Epidermal melanocyte (primary cell): ENCODE measurements at regions not wholly inside any gene's neighbourhood (a gene's known extent, or its start where the extent isn't known, plus 50 kb on each side); places are given as distances from the start of the nearest gene placed in this dataset.

Experiments used
- DNase-seq: peaks from one replicate; pipeline ENCODE4 v3.0.0; 2011; ENCODE audit warnings: low spot score; ENCODE audit not compliant: insufficient read length

DNA sequence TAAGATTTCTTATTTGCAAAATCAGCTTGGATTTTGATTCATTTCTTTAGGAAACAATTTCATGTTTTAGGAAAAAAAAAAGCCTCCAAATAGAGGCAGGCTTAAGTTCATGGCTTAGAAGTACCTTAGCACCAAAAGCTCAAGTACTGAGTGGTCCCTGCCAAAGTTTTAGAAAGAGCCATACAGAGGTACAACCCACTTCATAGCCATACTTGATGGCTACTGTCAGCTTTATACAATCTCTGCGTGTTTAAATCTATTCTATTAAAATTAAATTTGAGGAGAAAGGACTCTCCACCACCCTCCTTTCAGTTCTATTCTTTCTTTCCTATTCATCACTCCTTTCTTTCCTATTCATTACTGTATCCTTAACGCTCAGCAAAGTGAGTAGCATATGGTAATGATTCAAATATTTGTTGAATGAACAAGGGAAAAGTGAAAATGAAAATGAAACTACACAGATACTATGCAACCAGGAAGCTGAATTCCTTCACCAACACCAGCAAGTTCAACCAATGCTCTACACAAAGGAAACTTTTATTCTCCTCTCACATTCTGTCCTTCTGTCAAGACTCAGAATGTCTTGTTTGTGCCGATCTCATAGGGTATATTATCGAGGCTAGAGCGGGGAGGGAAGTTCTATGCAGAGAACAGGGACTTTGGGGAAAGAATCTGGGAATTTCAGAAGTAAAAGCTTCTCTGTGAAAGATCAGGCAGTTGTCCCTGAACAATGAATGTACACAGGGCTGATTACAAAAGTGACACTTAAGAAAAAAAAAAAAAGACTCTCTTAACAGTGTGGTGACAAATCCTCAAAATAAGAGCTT is 138.6 kb upstream of the SPEF2 start:
- DNase-seq = peak; percentile 79

DNA sequence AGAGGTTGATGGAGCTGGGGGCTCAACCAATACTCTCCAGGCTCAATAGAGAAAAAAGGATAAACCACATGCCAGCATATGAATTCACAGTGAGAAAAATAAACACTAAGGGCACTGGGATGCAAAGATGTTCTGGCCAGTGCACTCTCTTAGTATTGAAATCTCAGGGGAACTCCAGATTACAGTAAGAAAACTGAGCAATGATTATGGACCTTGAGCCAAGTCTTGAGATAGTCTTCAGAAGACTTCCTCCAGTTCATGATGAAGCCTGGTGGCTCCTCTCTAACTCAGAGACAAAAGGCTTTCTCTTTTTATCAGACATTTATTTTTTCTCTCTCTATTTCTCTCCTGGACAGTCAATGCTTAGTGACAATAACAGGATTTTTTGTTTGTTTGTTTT is 139.8 kb upstream of the SPEF2 start:
- no peak for DNase-seq

DNA sequence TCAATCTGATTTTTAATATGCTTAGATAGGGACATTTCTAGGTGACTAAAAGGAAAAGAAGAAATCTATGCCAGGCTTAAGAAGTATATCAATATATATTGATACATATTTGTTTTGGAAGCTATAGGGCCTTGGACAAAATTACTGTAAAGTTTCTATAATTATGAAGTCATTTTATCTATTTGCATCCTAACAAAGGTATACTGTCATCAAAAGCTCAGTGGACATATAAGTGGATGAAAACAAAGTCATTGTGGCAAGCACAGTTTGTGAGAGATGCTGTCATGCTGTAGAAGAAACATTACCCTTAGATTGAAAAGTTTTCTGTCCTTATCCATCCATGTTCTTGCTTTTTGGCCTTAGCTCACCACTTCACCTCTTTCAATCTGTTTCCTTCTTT is 140.3 kb upstream of the SPEF2 start:
- DNase-seq = no peak

DNA sequence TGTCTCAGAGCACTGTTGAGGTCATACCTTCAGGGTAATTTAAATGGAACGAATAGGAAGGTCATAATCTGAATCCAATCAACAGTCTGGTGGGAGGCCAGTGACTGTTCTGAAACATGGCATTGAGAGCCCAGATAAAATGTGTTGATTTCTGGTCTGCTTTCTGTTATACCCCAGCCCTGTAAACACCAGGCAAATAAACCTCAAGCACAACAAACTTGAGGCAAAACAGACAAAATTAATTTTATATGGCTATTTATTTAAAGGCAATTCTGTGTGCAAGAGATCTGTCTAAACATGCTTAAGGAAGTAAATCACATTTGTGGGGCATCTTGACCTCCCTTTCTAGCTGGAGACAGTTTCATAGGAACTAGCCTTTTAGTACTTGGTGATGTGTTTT is 140.9 kb upstream of the SPEF2 start:
- DNase-seq = no peak

DNA sequence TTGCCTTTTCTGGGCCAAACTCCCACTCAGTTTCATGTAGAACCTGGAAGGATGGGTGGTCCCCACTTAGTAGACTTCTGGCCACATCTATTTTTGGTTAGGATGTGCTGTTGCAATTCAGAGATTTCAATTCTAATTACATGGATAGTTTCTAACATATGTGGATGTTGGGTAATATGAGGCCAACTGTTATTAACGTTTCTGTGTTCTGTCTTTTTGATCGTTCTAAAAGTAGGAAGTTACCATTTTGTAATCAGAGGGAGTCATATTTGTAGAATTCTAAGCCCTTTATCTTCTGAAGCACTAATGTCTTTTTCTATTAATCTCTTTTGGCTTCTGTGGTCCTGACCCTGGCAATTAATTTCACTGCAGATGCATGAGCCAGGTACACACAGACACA is 141.6 kb upstream of the SPEF2 start:
- DNase-seq = no peak

DNA sequence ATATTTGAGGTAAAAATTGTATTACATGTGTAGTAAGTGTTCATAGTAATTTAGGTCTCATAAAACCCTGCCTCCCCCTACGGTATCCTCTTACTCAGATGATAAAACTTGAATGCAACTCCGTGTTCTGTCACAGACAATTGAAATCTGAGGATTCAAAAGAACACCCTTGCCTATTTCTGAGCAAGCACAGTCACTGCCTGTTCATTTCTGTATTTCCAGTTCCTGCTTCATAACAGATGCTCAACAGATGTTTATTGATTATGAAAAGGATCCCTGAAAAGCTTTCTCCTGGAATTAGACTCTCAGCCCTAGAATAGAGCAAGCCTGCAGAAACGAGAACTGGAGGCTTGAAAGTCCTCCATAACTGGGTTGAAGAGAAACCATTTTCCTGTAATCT is 144.1 kb upstream of the SPEF2 start:
- DNase-seq = no peak

DNA sequence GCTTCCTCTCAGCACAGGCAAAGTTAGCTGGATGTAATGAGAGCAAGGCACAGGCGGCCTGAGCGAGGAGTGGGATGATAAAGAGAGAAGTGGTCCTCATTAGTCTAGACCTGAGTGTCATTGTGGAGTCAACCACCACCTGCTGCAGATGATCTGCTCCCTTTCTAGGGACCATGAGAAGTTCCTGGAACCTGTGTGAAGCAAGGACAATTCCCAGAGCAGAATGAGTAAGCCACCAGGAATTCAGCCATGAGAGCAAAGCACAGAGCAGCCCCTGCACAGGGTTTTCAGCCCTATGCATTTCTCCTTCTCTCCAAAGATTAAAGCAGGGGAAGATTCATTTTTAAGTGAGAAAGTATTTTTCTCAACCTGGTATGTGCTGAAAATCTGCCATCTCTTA is 146.8 kb upstream of the SPEF2 start:
- DNase-seq = no peak

DNA sequence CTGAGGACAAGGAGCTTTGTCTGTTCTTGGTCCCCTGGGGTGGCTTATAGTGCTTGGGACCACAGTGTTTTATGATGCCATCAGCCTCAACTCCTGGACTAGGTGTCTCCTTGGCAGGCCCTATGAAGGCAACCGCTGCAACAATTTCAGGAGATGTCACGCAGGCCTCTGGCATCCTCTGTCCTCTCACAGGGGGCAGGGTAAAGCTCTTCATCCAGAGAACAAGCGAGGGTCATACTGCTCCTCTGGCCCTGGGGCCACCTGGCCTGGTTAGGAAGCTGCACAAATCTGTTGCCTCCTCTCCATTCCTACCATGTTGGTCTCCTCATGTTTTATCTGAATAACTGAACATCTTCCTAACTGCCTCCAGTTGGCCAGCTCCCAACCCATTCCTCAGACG is 148.9 kb upstream of the SPEF2 start:
- no peak for DNase-seq

DNA sequence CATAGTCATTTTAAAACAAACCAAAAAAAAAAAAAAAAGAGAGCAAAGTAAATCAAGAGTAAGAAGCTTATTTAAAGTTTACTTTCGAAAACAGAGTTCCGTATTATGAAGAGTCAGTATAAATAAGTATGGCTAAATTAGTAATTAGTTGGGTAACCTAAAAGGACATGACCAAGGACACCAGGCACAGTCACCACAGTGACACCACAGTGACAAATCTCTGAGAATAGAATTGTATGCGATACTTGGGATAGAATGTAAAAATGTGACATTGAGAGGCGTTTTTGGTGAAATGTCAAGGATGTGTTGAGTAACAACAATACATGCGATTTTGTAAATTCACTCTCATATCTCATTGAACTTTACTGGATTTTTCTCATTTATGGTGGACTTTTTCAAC is 150.9 kb upstream of the SPEF2 start:
- DNase-seq = no peak

DNA sequence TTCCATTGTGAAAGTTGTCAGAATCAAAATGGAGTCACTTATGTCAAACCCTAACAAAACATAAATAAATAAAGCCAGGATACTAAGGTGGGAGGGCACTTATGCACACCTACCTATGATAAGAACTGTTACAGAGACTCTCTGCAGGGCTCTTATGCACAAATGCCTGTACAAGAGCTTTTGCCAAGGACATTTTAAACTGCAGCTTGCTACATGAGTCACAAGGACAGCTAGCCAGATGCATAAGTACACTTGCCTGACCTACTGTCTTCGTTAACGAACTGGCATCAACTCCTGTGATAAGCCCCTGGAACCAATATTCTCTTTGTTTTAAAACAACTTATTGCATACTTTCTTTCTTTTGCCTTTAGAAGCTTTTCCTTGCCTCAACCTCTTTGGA is 152.9 kb upstream of the SPEF2 start:
- no peak for DNase-seq

DNA sequence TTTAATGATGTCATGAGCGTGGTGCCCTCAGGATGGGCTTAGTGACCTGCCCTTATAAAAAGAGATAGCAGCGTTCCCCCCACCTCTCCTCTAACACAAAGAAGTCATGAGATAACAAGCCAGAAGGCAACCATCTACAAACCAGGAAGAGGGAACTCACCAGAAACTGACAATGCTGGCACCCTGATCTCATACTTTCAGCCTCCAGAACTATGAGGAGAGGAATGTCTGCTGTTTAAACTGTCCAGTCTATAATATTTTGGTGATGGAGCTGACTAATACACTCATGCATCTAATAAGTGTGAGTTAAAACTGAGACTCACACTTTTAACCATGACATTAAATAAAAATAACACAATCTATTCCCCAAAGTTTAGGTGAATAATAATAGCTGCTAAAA is 156.1 kb upstream of the SPEF2 start:
- no peak for DNase-seq

DNA sequence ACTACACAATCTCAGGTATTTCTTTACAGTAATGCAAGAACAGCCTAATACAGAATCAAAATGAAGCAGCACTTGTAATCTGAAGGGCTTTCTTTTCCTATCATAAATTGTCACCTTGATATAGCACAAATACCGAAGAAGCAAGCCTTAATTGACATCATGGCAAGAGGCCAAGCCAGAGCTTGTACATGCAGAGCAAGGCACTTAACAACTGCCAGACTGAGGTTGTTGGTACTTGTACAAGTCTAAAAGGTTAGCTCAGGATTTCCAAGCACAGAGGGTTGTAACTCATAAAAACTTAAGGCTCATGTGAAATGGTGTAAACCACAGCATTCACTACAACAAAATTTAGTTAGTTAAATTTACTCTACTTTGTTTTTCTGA is 158.8 kb upstream of the SPEF2 start:
- no peak for DNase-seq

DNA sequence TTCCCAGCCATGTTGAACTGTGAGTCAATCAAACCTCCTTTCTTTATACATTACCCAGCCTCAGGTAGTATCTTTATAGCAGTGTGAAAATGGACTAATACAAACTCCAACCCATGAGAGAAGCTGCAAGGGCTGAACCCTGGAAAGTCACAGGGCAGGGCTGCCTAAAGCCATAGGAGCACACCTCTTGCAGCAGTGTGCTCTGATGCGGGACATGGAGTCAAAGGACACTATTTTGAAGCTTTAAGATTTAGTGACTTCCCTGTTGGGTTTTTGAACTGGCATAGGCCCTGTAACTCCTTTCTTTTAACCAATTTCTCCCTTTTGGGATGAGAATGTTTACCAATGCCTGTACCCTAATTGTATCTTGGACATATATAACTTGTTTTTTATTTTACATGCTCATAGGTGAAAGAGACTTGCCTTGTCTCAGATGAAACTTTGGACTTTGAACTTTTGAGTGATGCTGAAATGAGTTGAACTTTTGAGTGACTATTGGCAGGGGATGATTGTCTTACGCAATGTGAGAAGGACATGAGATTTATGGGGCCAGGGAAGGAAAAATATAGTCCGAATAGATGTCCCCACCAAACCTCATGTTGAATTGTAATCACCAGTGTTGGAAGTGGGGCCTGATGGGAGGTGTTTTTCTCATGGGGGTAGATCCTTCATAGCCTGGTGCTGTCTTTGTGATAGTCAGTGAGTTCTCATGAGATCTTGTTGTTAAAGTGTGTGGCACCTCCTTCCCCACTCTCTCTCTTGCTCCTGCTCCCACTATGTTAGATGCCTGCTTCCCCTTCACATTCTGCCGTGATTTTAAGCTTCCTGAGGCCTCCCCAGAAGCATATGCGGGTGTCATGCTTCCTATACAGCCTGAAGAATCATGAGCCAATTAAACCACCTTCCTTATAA is 159.5 kb upstream of the SPEF2 start:
- no peak for DNase-seq

DNA sequence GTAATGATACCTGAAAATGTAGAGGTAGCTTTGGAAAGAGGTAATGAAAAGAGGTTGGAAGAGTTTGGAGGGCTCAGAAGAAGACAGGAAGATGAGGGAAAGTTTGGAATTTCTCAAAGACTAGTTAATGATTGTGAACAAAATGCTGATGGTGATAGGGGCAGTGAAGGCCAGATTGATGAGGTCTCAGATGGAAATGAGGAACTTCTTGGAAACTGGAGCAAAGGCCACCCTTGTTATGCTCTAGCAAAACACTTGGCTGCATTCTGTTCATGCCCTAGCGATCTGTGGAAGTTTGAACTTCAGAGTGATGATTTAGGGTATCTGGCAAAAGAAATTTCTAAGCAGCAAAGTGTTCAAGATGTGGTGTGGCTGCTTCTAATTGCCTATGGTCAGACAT is 161.2 kb upstream of the SPEF2 start:
- DNase-seq = no peak

DNA sequence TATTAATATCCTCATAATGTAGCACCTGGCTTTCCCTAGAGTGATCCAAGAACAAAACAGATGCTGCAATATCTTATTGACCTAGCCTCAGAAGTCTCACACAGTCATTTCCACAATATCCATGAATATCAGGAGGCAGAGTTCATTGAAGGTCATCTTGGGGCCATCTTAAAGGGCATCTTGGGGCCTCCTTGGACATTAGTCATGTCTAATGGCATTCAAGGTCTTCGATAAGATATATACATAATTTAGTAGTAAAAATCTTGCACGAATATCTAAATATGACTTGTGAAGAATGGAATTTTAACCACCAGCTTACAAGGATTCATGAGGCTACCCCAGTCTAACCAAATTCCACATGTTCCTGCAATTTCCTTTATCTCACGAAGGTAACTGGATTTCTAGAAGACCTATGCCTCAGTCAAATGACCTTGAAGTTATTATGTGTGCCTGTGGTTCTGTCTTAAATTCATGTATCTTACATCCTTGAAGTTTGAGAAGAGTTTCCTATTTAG is 163.6 kb upstream of the SPEF2 start:
- DNase-seq = no peak

DNA sequence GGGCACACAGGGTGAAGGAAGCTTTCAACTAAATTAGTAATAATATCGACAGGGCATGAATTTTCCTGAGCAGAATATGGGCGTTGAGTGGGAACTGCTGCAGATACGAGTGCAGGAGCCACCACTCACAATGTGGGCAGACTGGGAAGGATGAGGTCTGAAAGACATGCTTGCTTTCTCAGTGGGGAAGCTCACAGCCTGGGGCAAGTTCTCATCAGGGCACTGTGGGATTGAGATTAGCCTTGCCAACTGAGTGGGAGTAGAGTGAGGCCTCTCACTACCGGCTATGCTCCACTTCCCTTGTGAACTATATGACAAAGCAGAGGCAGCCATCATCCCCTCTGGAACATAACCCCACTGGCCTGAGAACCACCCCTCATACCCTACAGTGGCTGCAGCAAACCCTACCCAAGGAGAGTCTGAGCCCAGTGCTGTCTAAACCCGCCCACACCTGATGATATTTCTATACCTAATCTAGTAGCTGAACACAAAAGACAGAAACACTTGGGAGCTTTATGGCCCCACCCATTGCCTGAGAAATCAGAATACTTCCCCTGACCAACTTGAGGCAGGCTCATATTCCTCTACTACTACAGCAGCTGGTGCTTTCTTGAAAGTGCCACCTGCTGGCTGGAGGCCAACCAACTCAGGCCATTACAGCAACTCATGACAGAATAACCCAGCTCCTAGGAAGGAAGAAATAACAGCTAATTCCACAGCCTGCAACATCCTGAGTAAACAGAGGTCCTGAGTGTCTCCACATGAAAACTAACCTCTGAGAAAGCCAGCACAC is 173.7 kb upstream of the SPEF2 start:
- no peak for DNase-seq

DNA sequence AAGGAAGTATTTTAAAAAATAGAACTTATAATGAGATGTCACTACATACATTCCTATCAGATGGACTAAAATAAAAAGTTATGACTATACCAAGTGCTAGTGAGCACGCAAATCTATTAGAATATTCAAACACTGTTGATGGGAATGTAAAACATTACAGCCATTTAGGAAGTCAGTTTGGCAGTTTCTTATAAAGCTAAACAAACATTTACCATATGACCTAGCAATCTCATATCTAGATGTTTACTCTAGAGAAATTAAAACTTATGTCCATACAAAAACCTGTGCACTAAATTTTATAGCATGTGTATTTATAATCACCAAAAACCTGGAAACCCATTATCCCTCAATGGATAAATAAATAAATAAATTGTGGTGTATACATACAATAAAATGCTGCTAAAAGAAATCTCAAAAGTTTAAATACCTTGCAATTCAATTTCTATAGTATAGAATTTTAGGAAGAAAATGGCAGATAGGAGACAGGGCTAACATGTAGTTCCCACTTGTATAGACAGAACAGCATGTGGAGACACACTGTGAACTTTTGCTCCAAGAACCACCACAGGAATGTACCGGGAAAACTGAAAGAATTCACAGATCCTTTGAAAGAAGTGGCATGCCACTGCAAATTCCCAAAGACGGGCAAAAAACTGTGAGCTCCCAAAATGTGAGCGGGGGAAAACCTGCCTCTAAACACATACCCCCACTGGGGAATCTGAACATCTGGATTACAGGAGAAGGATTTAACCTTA is 174.6 kb upstream of the SPEF2 start:
- DNase-seq = no peak

DNA sequence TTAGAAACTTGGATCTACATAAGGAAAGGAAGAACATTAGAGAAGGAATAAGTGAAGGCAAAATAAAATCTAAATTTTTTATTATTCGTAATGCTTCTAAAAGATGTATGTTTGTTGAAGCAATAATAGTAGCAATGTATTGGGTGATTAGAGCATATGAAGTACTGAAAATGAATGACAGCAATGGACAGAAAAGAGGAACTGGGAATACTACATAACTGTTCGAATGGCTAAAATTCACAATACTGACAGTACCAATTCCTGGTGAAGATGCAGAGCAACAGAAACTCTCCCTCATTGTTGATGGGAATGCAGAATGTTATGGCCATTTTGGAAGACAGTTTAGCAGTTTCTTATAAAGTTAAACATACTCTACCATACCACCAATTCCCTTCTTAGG is 177.3 kb upstream of the SPEF2 start:
- no peak for DNase-seq

DNA sequence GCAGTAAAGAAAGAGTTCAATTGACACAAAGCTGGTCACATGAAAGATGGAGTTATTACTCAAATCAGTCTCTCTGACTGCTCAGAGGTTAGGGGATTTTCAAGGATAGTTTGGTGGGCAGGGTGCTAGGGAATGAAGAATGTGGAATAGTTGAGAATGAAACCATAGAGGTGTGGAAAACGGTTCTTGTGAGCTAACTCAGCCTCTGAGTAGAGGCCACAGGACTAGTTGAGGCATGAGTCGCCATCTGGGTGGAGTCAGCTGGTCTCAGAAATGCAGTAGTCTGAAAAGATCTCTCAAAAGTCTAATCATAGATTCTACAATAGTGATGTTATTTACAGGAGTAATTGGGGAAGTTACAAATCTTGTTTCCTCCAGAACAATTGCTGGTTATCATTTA is 178.9 kb upstream of the SPEF2 start:
- no peak for DNase-seq

DNA sequence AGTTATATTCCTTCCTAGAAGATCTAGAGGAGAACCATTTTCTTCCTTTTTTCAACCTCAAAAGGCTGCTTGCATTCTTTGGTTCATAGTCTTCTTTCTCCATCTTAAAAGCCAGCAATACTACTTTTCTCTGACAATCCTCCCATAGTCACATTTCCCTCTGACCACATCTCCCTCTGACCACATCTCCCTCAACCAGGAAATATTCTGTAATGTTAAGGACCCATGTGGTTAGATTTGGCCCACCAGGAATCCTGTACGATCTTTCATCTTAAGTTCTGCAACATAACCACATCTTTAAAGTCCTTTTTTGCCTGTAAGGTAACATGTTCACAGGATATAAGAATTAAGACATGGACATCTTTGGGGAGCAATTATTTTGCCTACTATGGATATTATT is 179.4 kb upstream of the SPEF2 start:
- DNase-seq = no peak
